K562 (cell line): ENCODE measurements at regions not wholly inside any gene's neighbourhood (a gene's known extent, or its start where the extent isn't known, plus 50 kb on each side); places are given as distances from the start of the nearest gene placed in this dataset.
A peak's percentile ranks its signal among the peaks of the same experiment; 100 is the strongest.

ENCODE experiments used
- BDP1 ChIP-seq: IDR thresholded peaks from 3 replicates; pipeline ENCODE4 v1.6.1; 2011; ENCODE audit not compliant: insufficient read length, insufficient read depth
- DDX20 ChIP-seq: fragments of 450-650 bp; IDR thresholded peaks from 2 replicates; pipeline ENCODE4 v1.6.1; 2016; ENCODE audit warnings: missing genetic modification characterization, low read depth, mild to moderate bottlenecking, missing compliant biosample characterization, moderate library complexity
- E2F3 ChIP-seq: fragments of 250-450 bp; sonication (Bioruptor Pico); IDR thresholded peaks from 2 replicates; pipeline ENCODE4 v1.4.0; 2020; ENCODE audit warnings: mild to moderate bottlenecking
- ELF4 ChIP-seq: fragments of 450-650 bp; formaldehyde crosslinking; IDR thresholded peaks from 2 replicates; pipeline ENCODE4 v1.4.0; 2022; ENCODE audit warnings: missing genetic modification characterization
- EP300 ChIP-seq: IDR thresholded peaks from 2 replicates; pipeline ENCODE4 v1.6.1; 2012; ENCODE audit warnings: low read length, improper control_type of control experiment
- FOXM1 ChIP-seq, 2 experiments: fragments of 450-650 bp in 1 of 2; sonication (generic) in 1 of 2; formaldehyde crosslinking in 1 of 2; IDR thresholded peaks; 2 replicates each; pipeline versions ENCODE4 v1.6.1 to v1.9.0; 2017 to 2022; ENCODE audit warnings: low read depth in 2 of 2, mild to moderate bottlenecking in 2 of 2, missing genetic modification reagents in 1 of 2, moderate library complexity in 1 of 2
- PML ChIP-seq: IDR thresholded peaks from 2 replicates; pipeline ENCODE4 v1.6.1; 2012; ENCODE audit warnings: low read length, inconsistent platforms
- RAD21 ChIP-seq, 2 experiments: fragments of 250-450 bp in 1 of 2; fragments of 450-650 bp in 1 of 2; sonication (Bioruptor Pico) in 1 of 2; formaldehyde crosslinking in 1 of 2; IDR thresholded peaks in 1 of 2; conservative IDR thresholded peaks in 1 of 2; 2 replicates each; pipeline versions ENCODE4 v1.4.0 to v1.8.0; 2020 to 2022; ENCODE audit warnings: mild to moderate bottlenecking in 2 of 2, moderate library complexity in 1 of 2
- RAD51 ChIP-seq: fragments of 450-650 bp; IDR thresholded peaks from 2 replicates; pipeline ENCODE4 v1.7.1; 2016; ENCODE audit warnings: low read depth, mild to moderate bottlenecking, borderline replicate concordance
- RBBP5 ChIP-seq: fragments of 200-600 bp; sonication (generic); IDR thresholded peaks from 2 replicates; pipeline ENCODE4 v1.6.1; 2012; ENCODE audit warnings: borderline replicate concordance, mild to moderate bottlenecking, low read length, control low read depth, inconsistent platforms; ENCODE audit not compliant: insufficient read depth, poor library complexity, severe bottlenecking
- RFX1 ChIP-seq: fragments of 450-650 bp; IDR thresholded peaks from 2 replicates; pipeline ENCODE4 v1.6.1; 2016; ENCODE audit warnings: mild to moderate bottlenecking, moderate library complexity
- TCF7 ChIP-seq: sonication (generic); IDR thresholded peaks from 2 replicates; pipeline ENCODE4 v1.6.1; 2016; ENCODE audit warnings: antibody characterized with exemption, borderline replicate concordance
- TSC22D4 ChIP-seq: fragments of 450-650 bp; IDR thresholded peaks from 2 replicates; pipeline ENCODE4 v1.6.1; 2016; ENCODE audit warnings: missing genetic modification characterization, missing biosample characterization, control low read depth
- ZNF354B ChIP-seq: fragments of 250-450 bp; sonication (Bioruptor Pico); IDR thresholded peaks from 2 replicates; pipeline ENCODE4 v1.4.0; 2020
- ZNF592 ChIP-seq: fragments of 450-650 bp; IDR thresholded peaks from 2 replicates; pipeline ENCODE4 v1.6.1; 2017; ENCODE audit warnings: antibody characterized with exemption, mild to moderate bottlenecking
- ZSCAN32 ChIP-seq: fragments of 450-650 bp; formaldehyde crosslinking; IDR thresholded peaks from 2 replicates; pipeline ENCODE4 v1.4.0; 2020; ENCODE audit warnings: mild to moderate bottlenecking, moderate library complexity
- TF ChIP-seq, protein P1 (sequence below): fragments of 250-450 bp; sonication (Bioruptor Pico); IDR thresholded peaks from 2 replicates; pipeline ENCODE4 v1.8.0; 2021; ENCODE audit warnings: moderate library complexity, mild to moderate bottlenecking, inconsistent platforms
- TF ChIP-seq, protein P2 (sequence below): fragments of 250-450 bp; sonication (Bioruptor Pico); IDR thresholded peaks from 2 replicates; pipeline ENCODE4 v1.4.0; 2020; ENCODE audit warnings: mild to moderate bottlenecking, moderate library complexity

DNA sequence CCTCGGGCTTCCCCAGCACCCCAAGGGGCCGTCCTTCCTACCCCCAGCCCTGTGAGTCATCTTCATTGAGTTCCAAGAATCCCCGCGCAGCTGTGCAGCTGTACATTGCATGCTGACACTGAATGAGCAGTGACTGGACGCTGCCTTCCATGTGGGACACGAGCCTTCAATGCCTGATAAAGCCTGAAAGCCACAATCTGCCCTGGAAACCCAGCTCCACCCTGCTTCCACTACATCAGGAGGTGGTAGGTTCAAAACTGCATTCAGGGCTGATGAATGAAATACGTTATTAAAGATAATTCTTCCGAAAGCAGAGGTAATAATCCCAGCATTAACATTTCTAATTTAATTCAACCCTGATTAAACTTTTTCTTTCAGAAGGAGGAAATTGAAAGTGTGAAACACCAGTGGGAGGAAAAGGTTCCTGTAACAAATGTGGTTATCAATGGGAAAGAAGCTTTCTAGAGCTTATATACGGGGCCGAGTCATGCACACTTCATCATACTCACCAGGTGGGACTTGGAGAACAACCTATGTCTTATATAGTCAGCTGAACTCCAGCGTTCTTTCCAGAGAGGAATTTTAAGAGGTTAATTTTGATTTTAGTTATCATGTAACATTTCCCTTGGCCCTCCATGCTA, 360.1 kb downstream of the LPIN1 start (continued):
- peak; percentile 47; the same call in 1 of the 2 replicates for TF ChIP-seq FOXM1 (IDR thresholded peaks at IDR 0.05; ENCODE audit: low read depth)
- no peak for TF ChIP-seq FOXM1 (CRISPR knock-in tag; IDR thresholded peaks at IDR 0.05; ENCODE audit: low read depth)
- peak; percentile 63; the same call in 1 of the 2 replicates for TF ChIP-seq PML
- TF ChIP-seq E2F3 = no peak
- TF ChIP-seq RFX1 = no peak; the same call in 1 of the 2 replicates
- TF ChIP-seq DDX20 = no peak
- peak; percentile 50 for TF ChIP-seq RBBP5
- TF ChIP-seq TCF7 = peak; percentile 75; the same call in 1 of the 2 replicates
- TF ChIP-seq RAD51 = peak; percentile 49; the same call in 1 of the 2 replicates
- TF ChIP-seq BDP1 = no peak
- no peak for TF ChIP-seq TSC22D4 (tag)
- peak; percentile 84 for TF ChIP-seq EP300
- TF ChIP-seq RAD21 (CRISPR knock-in tag; conservative IDR thresholded peaks at IDR 0.05 in 1 of 2, IDR thresholded peaks at IDR 0.05 in 1 of 2) = peak; percentile 36 to 46; a peak in 3 of 4 replicates
- no peak for TF ChIP-seq ZSCAN32 (CRISPR knock-in tag)
- TF ChIP-seq, protein P1, sequence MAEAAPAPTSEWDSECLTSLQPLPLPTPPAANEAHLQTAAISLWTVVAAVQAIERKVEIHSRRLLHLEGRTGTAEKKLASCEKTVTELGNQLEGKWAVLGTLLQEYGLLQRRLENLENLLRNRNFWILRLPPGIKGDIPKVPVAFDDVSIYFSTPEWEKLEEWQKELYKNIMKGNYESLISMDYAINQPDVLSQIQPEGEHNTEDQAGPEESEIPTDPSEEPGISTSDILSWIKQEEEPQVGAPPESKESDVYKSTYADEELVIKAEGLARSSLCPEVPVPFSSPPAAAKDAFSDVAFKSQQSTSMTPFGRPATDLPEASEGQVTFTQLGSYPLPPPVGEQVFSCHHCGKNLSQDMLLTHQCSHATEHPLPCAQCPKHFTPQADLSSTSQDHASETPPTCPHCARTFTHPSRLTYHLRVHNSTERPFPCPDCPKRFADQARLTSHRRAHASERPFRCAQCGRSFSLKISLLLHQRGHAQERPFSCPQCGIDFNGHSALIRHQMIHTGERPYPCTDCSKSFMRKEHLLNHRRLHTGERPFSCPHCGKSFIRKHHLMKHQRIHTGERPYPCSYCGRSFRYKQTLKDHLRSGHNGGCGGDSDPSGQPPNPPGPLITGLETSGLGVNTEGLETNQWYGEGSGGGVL (CRISPR knock-in tag) = no peak
- no peak for TF ChIP-seq ELF4 (CRISPR knock-in tag)
- TF ChIP-seq ZNF592 = peak; percentile 59
- no peak for TF ChIP-seq ZNF354B
- TF ChIP-seq, protein P2, sequence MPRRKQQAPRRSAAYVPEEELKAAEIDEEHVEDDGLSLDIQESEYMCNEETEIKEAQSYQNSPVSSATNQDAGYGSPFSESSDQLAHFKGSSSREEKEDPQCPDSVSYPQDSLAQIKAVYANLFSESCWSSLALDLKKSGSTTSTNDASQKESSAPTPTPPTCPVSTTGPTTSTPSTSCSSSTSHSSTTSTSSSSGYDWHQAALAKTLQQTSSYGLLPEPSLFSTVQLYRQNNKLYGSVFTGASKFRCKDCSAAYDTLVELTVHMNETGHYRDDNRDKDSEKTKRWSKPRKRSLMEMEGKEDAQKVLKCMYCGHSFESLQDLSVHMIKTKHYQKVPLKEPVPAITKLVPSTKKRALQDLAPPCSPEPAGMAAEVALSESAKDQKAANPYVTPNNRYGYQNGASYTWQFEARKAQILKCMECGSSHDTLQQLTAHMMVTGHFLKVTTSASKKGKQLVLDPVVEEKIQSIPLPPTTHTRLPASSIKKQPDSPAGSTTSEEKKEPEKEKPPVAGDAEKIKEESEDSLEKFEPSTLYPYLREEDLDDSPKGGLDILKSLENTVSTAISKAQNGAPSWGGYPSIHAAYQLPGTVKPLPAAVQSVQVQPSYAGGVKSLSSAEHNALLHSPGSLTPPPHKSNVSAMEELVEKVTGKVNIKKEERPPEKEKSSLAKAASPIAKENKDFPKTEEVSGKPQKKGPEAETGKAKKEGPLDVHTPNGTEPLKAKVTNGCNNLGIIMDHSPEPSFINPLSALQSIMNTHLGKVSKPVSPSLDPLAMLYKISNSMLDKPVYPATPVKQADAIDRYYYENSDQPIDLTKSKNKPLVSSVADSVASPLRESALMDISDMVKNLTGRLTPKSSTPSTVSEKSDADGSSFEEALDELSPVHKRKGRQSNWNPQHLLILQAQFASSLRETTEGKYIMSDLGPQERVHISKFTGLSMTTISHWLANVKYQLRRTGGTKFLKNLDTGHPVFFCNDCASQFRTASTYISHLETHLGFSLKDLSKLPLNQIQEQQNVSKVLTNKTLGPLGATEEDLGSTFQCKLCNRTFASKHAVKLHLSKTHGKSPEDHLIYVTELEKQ (CRISPR knock-in tag) = no peak
